GM21367 (cell line): ENCODE measurements at regions not wholly inside any gene's neighbourhood (a gene's known extent, or its start where the extent isn't known, plus 50 kb on each side); places are given as distances from the start of the nearest gene placed in this dataset.
A peak's percentile ranks its signal among the peaks of the same experiment; 100 is the strongest.
"Not testable (repeated sequence)": the region's sequence is repeated elsewhere in the genome, so short reads cannot be mapped to it uniquely, and the experiment has no call there.

Experiments used
- ATAC-seq: cut with Tn5 transposase; IDR thresholded peaks from one replicate; pipeline ENCODE4 v1.9.1; 2021; ENCODE audit not compliant: unreplicated experiment

GRCh38 chr5:118302786-118303185 is 685.6 kb downstream of the DTWD2 start:
- ATAC-seq: no peak

GRCh38 chr5:118301696-118302095 is 686.7 kb downstream of the DTWD2 start:
- ATAC-seq: no peak

GRCh38 chr5:118295045-118295444 is 693.3 kb downstream of the DTWD2 start:
- no peak for ATAC-seq

- ATAC-seq: no peak
Observed at GRCh38 chr5:118293378-118293777, 695.0 kb downstream of the DTWD2 start.

GRCh38 chr5:118290204-118290603 is 698.1 kb downstream of the DTWD2 start:
- no peak for ATAC-seq

- ATAC-seq: not testable (repeated sequence)
Observed at GRCh38 chr5:118284230-118284629, 704.1 kb downstream of the DTWD2 start.

- not testable (repeated sequence) for ATAC-seq
Observed at GRCh38 chr5:118282480-118283038, 705.8 kb downstream of the DTWD2 start.

- ATAC-seq: no peak
Observed at GRCh38 chr5:118279540-118280294, 708.6 kb downstream of the DTWD2 start.

GRCh38 chr5:118270526-118270925 is 717.8 kb downstream of the DTWD2 start:
- ATAC-seq: no peak

- no peak for ATAC-seq
Observed at GRCh38 chr5:118258223-118258622, 730.1 kb downstream of the DTWD2 start.

- ATAC-seq: no peak
Observed at GRCh38 chr5:118257066-118257465, 731.3 kb downstream of the DTWD2 start.

- no peak for ATAC-seq
Observed at GRCh38 chr5:118253225-118254061, 734.9 kb downstream of the DTWD2 start.

GRCh38 chr5:118249386-118249785 is 739.0 kb downstream of the DTWD2 start:
- peak; percentile 64 for ATAC-seq

GRCh38 chr5:118247458-118247857 is 740.9 kb downstream of the DTWD2 start:
- no peak for ATAC-seq

- no peak for ATAC-seq
Observed at GRCh38 chr5:118243613-118244012, 744.7 kb downstream of the DTWD2 start.

- no peak for ATAC-seq
Observed at GRCh38 chr5:118243068-118243467, 745.3 kb downstream of the DTWD2 start.

GRCh38 chr5:118236108-118236849 is 752.1 kb downstream of the DTWD2 start:
- no peak for ATAC-seq

GRCh38 chr5:118233606-118234005 is 754.7 kb downstream of the DTWD2 start:
- no peak for ATAC-seq

- ATAC-seq: no peak
Observed at GRCh38 chr5:118228489-118228888, 759.9 kb downstream of the DTWD2 start.

- no peak for ATAC-seq
Observed at GRCh38 chr5:118224546-118224945, 763.8 kb downstream of the DTWD2 start.

GRCh38 chr5:118220556-118221195 is 767.7 kb downstream of the DTWD2 start:
- ATAC-seq: no peak
